HG03039 (cell line): ENCODE measurements at regions not wholly inside any gene's neighbourhood (a gene's known extent, or its start where the extent isn't known, plus 50 kb on each side); places are given as distances from the start of the nearest gene placed in this dataset.
"Not testable (repeated sequence)": the region's sequence is repeated elsewhere in the genome, so short reads cannot be mapped to it uniquely, and the experiment has no call there.

Experiments
- ATAC-seq: cut with Tn5 transposase; IDR thresholded peaks from one replicate; pipeline ENCODE4 v1.9.1; 2021; ENCODE audit warnings: mild to moderate bottlenecking, moderate library complexity; ENCODE audit not compliant: unreplicated experiment

DNA sequence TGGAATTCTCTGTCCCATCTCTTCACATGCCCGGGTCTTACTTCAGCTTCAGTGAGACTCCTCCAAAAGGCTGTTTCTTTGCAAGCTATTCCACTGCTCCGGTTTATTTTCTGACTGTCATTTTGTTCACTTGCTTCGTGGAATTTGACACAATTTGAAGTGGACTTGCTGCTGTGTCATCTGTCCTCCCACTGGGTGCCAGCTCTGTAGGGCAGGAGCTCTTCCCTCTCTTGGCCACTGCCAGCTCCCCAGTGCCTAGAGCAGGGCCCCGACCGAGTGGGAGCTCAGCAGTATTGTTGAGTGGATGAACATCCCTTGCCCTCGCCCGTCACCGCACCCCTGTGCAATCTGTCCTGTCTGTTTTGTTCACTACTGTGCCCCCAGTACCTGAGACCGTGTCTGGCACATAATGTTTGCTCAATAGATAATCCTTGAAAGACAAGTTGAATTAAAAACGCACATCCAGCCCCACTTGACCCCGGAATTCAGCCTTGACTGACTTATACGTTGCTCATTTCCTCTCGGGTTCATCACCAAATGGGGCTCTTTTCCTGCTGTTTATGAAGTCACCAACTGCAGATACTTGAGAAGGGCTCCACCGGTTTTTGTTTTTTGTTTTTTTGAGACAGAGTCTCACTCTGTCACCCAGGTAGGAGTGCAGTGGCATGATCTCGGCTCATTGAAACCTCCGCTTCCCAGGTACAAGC lies 170.3 kb upstream of the KCNG1 start:
- ATAC-seq, result no peak

- no peak for ATAC-seq
Observed at GRCh38 chr20:51190783-51191180, 167.9 kb upstream of the KCNG1 start.

DNA sequence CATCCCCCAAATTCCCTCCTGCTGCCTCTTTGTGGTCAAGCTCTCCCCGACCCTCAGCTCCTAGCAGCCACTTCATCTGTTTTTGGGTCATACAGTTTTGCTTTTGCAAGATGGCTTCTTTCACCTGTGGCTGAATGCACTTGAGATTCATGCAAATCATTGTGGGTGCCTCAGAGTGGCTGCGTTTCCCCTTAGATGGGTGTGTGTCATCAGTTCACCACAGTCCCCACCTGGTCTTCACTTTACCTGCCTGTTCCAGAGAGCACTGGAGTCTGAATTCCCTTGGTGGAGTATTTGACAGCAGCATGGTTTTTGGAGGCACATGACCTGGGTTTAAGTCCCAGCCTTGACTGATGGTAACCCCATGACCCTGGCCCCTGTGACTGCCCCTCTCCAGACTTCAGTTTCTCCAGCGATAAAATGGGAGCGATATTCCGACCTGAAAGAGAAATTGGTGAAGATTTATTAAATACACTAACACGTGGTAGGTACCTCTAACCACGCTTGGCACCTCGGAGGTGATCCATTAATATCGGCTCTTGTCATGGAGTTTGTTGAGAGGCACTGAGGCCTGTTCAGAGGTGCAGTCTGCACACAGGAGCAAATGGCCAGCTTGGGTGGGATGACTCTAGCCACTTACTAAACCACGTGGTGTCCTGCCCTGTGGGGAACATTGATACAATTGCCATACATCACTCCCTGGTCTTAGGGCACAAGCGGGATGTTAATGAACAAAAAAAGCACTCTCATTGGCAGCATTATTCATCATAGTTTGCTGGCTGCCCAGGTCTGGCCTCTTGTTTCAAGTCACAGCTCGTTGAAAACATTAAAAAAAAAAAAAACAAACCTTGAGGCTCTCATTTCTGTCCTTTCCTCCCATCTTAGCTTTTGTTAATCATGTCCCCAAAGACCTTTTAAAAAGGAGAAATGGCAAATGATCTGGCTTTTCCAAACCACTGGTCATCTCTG lies 167.2 kb upstream of the KCNG1 start:
- no peak for ATAC-seq

DNA sequence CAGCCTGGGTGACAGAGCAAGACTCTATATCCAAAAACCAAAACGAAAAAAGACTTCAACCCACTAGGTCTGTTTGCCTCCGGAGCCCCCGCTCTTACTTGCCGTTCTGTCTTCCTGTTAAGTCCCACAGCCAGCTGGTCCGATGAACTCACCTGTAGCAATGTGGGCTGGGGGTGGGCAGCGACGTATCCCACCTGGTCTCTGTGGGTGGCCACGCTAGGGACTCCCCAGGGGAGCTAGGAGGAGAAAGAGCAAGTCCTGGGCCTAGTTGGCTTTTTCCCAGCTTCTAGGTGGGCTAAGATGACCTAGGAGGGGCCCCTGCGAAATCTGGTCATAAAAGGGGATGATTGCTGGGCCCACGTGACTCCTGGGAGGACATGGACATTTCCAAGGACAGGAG lies 166.0 kb upstream of the KCNG1 start:
- no peak for ATAC-seq

- ATAC-seq, result no peak
Observed at GRCh38 chr20:51187261-51187660, 164.4 kb upstream of the KCNG1 start.

GRCh38 chr20:51185861-51186260 lies 163.0 kb upstream of the KCNG1 start:
- no peak for ATAC-seq

DNA sequence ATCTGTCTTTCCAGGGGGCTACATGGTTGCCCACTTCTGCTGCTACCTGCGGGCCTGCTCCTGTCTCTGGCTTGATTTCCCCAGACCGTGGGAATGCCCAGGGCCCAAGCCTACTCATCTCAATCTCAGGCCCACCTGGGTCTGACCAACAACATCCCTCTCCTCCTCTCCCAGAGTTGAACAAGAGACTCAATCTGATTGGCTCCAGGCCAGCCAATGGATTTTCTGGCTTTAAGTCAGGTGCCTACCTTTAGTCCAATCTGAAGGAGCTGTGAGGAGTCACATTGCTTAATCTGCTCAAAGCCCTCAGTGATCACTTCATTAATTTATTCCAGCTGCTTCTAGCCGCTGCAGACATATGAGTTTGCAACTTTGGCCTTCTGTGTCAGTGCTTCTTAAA lies 162.4 kb upstream of the KCNG1 start:
- ATAC-seq, result no peak

- no peak for ATAC-seq
Observed at GRCh38 chr20:51184289-51184688, 161.4 kb upstream of the KCNG1 start.

- ATAC-seq, result no peak
Observed at GRCh38 chr20:51183451-51183850, 160.5 kb upstream of the KCNG1 start.

- ATAC-seq, result no peak
Observed at GRCh38 chr20:51182571-51182970, 159.7 kb upstream of the KCNG1 start.

GRCh38 chr20:51178153-51178552 lies 155.2 kb upstream of the KCNG1 start:
- no peak for ATAC-seq

- no peak for ATAC-seq
Observed at GRCh38 chr20:51176876-51177275, 154.0 kb upstream of the KCNG1 start.

DNA sequence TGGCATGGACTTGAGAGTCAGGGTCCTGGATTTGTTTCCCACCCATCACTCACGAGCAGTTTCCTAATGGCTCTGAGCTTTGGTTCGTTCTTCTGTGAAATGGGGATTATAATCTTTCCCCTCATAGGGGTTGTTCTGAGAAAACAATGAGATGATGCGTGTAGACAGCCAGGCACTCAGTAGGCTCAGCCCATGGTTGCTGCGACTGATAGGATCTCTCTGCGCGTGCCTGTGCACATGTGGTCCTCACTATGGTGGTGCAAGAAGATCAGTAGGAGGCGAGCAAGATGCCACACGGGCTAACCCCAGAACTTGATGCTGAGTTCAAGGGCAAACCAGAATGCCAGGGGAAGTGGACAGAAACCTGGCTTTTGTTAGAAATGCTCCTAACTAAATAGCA lies 153.5 kb upstream of the KCNG1 start:
- ATAC-seq, result no peak

GRCh38 chr20:51175724-51176123 lies 152.8 kb upstream of the KCNG1 start:
- ATAC-seq, result no peak

DNA sequence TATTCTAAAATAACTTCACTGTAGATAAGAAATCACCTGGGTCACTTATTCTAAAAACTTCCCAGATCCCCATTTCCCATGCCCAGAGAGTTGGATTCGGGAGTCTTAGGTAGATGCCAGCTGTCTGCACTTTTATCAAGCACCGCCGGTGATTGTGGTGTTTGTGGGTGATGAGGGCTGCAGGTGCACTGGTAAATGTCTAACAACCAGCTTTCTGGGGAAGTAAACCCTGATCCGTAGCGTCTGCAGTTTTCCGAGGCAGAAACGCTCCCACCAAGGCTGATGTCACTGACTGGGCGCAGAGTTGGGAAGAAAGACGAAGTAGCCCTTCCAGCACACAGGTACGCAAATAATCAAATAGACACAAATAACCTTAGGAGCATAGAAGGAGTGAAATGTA lies 152.2 kb upstream of the KCNG1 start:
- ATAC-seq, result no peak

GRCh38 chr20:51174536-51174935 lies 151.6 kb upstream of the KCNG1 start:
- ATAC-seq, result no peak

DNA sequence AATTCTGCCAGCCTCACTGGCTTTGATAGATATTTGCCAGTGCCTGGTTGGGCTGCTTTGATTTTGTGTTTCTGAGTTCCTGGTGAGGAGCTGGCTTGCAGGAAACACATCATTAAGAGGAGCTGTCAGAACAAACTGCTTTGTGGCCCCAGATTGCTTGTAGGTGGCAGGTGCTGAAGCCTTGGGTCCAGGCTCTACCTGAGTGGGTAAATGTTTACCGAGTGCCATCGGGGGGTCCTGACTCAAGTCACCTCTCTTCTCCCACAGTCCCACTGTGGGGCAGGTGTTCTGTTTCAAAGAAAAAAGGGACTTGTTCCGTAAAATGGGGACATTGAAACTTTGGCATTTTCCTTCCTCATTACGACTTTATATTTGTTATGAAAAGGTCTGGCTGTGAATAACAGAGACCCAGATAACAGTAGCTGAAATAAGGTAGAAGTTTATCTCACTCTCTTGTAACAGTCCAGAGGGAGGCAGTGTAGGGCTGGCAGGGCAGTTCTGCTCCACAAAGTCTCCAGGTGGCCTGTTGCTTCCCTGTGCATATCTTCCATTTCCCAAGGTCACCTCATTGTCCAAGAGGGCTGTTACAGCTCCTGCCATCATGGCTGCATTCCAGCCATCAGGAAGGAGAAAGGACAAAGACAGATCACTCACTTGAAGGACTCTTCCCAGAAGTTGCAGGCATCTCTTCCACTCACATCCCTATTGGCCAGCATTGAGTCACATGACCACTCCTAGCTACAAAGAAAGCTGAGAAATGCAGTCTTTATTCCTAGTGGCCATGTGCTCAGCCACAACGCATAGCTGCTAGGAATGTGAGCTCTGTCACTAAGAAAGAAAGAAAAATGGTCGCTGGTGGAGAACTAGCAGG lies 149.9 kb upstream of the KCNG1 start:
- no peak for ATAC-seq

DNA sequence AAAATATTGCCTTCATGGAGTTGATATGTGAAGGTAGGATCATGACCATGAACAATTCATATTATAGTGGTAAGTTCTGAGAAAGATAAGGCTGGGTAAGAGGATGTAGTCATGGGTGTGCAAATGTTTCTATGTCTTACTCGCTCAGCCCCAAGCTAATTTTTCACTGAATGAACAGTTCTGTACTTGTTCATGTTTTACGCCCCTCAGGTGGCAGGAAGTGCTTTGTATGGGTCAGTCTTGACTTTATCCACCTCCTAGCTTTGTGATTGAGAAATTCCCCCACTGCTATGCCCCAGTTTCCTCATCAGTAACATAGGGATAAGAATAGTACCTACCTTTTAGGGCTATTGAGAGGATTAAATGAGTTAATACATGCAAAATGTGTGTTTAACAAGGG lies 148.2 kb upstream of the KCNG1 start:
- no peak for ATAC-seq

GRCh38 chr20:51169813-51170212 lies 146.9 kb upstream of the KCNG1 start:
- ATAC-seq, result no peak

GRCh38 chr20:51167911-51168310 lies 145.0 kb upstream of the KCNG1 start:
- not testable (repeated sequence) for ATAC-seq

GRCh38 chr20:51166489-51166888 lies 143.6 kb upstream of the KCNG1 start:
- ATAC-seq, result no peak
